ENCODE measurements at regions not wholly inside any gene's neighbourhood (a gene's known extent, or its start where the extent isn't known, plus 50 kb on each side); places are given as distances from the start of the nearest gene placed in this dataset.

DNA sequence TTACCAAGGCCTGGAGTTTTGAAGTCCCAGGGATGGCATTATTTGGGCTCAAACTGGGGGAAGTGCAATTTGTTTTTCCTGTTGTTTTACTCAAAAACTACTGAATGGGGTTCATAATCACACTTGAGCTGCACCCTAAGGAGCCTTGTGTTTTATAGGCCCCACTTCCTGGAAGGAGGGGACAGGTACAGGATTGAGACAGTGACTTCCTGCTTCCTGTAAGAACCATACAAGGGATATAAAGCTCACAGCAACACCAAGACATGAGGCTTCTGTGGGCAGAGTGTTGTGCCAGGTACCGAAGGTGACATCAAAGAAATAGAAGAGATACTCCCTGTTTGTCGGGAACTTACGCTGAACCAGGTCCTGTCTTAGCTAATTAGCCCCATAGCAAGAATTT lies 70.4 kb upstream of the SKOR2 start:
- Histone ChIP-seq H3K4me3 (no peak overlapping the region), H3K9me3 (no peaks in the 10 kb centered on the region), H3K27ac (no peak overlapping the region), H3K4me1 (no peaks in the 10 kb centered on the region), H3K36me3 (no peaks in the 10 kb centered on the region), H3K27me3 (no peaks in the 10 kb centered on the region)
- no peak for DNase-seq (ENCODE audit: low spot score in 2 of 2)
- TF ChIP-seq, protein P1, sequence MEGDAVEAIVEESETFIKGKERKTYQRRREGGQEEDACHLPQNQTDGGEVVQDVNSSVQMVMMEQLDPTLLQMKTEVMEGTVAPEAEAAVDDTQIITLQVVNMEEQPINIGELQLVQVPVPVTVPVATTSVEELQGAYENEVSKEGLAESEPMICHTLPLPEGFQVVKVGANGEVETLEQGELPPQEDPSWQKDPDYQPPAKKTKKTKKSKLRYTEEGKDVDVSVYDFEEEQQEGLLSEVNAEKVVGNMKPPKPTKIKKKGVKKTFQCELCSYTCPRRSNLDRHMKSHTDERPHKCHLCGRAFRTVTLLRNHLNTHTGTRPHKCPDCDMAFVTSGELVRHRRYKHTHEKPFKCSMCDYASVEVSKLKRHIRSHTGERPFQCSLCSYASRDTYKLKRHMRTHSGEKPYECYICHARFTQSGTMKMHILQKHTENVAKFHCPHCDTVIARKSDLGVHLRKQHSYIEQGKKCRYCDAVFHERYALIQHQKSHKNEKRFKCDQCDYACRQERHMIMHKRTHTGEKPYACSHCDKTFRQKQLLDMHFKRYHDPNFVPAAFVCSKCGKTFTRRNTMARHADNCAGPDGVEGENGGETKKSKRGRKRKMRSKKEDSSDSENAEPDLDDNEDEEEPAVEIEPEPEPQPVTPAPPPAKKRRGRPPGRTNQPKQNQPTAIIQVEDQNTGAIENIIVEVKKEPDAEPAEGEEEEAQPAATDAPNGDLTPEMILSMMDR (IDR thresholded peaks at IDR 0.05): no peak
- intact Hi-C loops (cut with DNase I): no loop called here

DNA sequence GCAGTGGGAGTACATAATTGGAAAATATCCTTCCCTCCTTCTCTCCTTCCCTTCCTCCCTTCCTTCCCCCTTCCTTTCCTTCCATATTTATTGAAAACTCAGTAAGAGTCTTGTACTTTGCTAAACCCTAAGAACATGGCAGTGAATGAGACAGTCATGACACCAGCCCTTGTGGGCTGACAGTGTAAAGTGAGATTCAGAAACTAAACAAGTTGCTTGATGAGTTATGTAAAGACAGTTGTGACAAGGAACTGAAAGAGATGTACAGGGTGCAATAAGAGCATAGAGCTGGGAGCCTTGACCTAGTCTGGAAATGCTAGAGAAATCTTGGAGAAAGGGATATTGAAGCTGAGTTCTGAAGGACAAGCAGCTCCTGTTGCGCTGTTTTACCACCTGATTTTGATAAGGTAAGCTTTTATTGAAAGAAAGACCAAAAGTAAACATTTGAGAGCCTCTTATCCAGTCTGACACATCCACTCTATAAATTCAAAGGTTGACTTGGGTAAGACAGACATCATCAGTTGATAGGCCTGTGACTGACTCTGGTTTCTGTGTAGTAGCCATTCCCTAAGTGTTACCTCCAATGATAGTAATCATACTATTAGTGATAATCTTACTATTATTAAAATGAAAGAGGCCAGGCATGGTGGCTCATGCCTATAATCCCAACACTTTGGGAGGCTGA lies 66.5 kb upstream of the SKOR2 start:
- no peaks in the 10 kb centered on the region for H3K9me3 ChIP-seq
- TF ChIP-seq, protein P1 (IDR thresholded peaks at IDR 0.05): no peak
- H3K4me3 ChIP-seq: no peak overlapping the region
- H3K4me1 ChIP-seq: no peaks in the 10 kb centered on the region
- H3K36me3 ChIP-seq: no peaks in the 10 kb centered on the region
- no peak for DNase-seq (ENCODE audit: low spot score in 2 of 2)
- H3K27me3 ChIP-seq: no peaks in the 10 kb centered on the region
- intact Hi-C loops (cut with DNase I): no loop called here
- H3K27ac ChIP-seq: no peak overlapping the region

DNA sequence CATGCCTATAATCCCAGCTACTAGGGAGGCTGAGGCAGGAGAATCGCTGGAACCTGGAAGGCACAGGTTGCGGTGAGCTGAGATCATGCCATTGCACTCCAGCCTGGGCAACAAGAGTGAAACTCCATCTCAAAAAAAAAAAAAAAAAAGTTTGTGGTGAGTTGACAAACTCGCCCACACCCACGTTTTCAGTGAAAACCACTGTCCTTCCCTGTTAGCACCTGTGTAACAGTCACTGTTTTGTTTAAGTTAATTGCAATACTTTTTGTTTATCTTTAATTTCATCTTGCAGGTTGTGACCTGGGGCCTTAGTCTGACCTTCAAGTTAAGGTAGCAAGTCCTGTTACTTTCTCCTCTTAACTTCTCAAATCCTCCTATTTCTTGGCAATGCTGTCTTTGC lies 65.5 kb upstream of the SKOR2 start:
- Histone ChIP-seq H3K9me3 (no peaks in the 10 kb centered on the region), H3K4me1 (no peaks in the 10 kb centered on the region), H3K27me3 (no peaks in the 10 kb centered on the region), H3K36me3 (no peaks in the 10 kb centered on the region), H3K4me3 (no peak overlapping the region), H3K27ac (no peak overlapping the region)
- DNase-seq (ENCODE audit: low spot score in 2 of 2): no peak
- intact Hi-C loops (cut with DNase I): no loop called here
- TF ChIP-seq, protein P1 (IDR thresholded peaks at IDR 0.05): no peak

DNA sequence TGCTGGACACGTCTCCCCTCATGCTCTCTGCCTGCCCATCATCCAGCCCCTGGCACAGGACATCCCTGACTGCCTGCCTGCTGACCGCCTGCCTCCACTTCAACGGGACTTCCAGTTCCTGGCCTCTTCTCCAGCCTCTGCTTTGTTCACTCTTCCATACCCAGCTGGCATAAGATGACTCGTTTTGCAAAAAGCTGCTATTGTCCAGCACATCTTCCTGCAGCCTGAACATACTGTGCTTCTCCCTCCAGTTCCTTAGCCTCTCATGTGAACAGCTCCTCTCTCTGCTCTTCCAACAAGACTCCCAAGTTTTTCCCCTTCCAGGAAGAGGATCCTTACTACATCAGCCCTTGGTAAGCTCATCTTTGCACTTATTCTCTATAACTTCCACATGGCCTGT lies 62.4 kb upstream of the SKOR2 start:
- intact Hi-C loops (cut with DNase I): no loop called here
- no peaks in the 10 kb centered on the region for H3K36me3 ChIP-seq
- H3K27ac ChIP-seq: no peak overlapping the region
- DNase-seq (ENCODE audit: low spot score in 2 of 2): no peak
- no peak overlapping the region for H3K4me3 ChIP-seq
- TF ChIP-seq, protein P1 (IDR thresholded peaks at IDR 0.05): no peak
- no peaks in the 10 kb centered on the region for H3K4me1 ChIP-seq
- H3K9me3 ChIP-seq: no peaks in the 10 kb centered on the region
- no peaks in the 10 kb centered on the region for H3K27me3 ChIP-seq

DNA sequence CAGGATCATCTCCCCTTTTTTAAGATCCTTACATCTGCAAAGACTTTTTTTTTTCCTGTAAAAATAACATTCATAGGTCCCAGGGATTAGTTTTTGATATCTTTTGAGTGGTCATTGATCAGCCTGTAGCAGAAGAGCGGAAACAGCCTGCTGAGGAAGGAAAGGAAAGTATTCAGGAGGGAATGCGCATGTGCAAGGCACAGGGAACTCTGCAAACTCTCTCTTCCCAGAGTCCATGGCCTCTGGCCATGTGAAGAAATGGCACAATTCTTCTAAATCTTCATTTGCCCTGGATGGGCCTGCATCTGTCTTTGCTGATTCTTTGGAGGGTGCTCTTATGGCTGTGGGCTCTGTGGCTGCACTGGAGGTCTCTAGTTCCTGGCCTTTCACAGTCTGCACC lies 60.1 kb upstream of the SKOR2 start:
- no peaks in the 10 kb centered on the region for H3K27me3 ChIP-seq
- no peak overlapping the region for H3K4me3 ChIP-seq
- TF ChIP-seq, protein P1 (IDR thresholded peaks at IDR 0.05): no peak
- no peaks in the 10 kb centered on the region for H3K36me3 ChIP-seq
- DNase-seq (ENCODE audit: low spot score in 2 of 2): no peak
- no peak overlapping the region for H3K27ac ChIP-seq
- intact Hi-C loops (cut with DNase I): no loop called here
- H3K4me1 ChIP-seq: no peaks in the 10 kb centered on the region
- no peaks in the 10 kb centered on the region for H3K9me3 ChIP-seq

Measured in ascending aorta (tissue), 2 donors.